ENCODE measurements at regions not wholly inside any gene's neighbourhood (a gene's known extent, or its start where the extent isn't known, plus 50 kb on each side); places are given as distances from the start of the nearest gene placed in this dataset.

- TF ChIP-seq CTCF (IDR thresholded peaks at IDR 0.05) (no peak), POLR2A (IDR thresholded peaks at IDR 0.05) (no peak), POLR2AphosphoS5 (IDR thresholded peaks at IDR 0.05; ENCODE audit: insufficient read depth in 1 of 2, low read depth in 1 of 2) (no peak)
Measured at GRCh38 chr4:77309496-77309895, 152.5 kb downstream of the CCNG2 start.

Measured in vagina (tissue), 2 donors.